ENCODE measurements at regions not wholly inside any gene's neighbourhood (a gene's known extent, or its start where the extent isn't known, plus 50 kb on each side); places are given as distances from the start of the nearest gene placed in this dataset.

GRCh38 chr12:118589162-118589561 lies 212.8 kb downstream of the SUDS3 start:
- H2AFZ ChIP-seq: no peak overlapping the region

GRCh38 chr12:118590406-118591150 lies 214.2 kb downstream of the SUDS3 start:
- H3K9me3 ChIP-seq (ENCODE audit: insufficient read depth, low read depth): no peaks in the 10 kb centered on the region
- H3F3A ChIP-seq (ENCODE audit: insufficient read depth, low read depth): no peaks in the 10 kb centered on the region
- no peak overlapping the region for H3K27ac ChIP-seq
- TF ChIP-seq EZH2 (IDR thresholded peaks at IDR 0.05; ENCODE audit: low read depth): no peak
- ChIA-PET POLR2A (ENCODE audit: unreplicated experiment) (no interaction called here), CTCF (no interaction called here)
- H3K9me2 ChIP-seq (ENCODE audit: insufficient read depth): no peaks in the 10 kb centered on the region
- no peaks in the 10 kb centered on the region for H3K36me3 ChIP-seq (ENCODE audit: low read depth)
- no peaks in the 10 kb centered on the region for H3K4me1 ChIP-seq (replicated peaks; ENCODE audit: insufficient read depth)
- H3K27me3 ChIP-seq (ENCODE audit: insufficient read depth, low read depth): peaks cover 10% of the 10 kb centered on the region
- no peak overlapping the region for H3K4me3 ChIP-seq
- no peak for DNase-seq
- H3K4me2 ChIP-seq: no peak overlapping the region
- H4K20me1 ChIP-seq (ENCODE audit: insufficient read depth): no peaks in the 10 kb centered on the region
- intact Hi-C loops (cut with micrococcal nuclease; ENCODE audit: unreplicated experiment): no loop called here
- H2AFZ ChIP-seq: no peak overlapping the region
- no peaks in the 10 kb centered on the region for H3K79me2 ChIP-seq (ENCODE audit: low read depth)
- no TSS peak for BruUV-seq (replicated peaks)

More at GRCh38 chr12:118589162-118589561, 212.8 kb downstream of the SUDS3 start:
- POLR2A ChIA-PET (ENCODE audit: unreplicated experiment): no interaction called here
- Histone ChIP-seq H3K27me3 (ENCODE audit: insufficient read depth, low read depth) (peaks cover under 1% of the 10 kb centered on the region; the same call in 1 of the 2 replicates), H3K4me1 (replicated peaks; ENCODE audit: insufficient read depth) (no peaks in the 10 kb centered on the region), H3K9me2 (ENCODE audit: insufficient read depth) (no peaks in the 10 kb centered on the region), H3K4me2 (no peak overlapping the region), H3F3A (ENCODE audit: insufficient read depth, low read depth) (no peaks in the 10 kb centered on the region), H3K27ac (no peak overlapping the region), H3K9me3 (ENCODE audit: insufficient read depth, low read depth) (no peaks in the 10 kb centered on the region), H3K36me3 (ENCODE audit: low read depth) (no peaks in the 10 kb centered on the region), H4K20me1 (ENCODE audit: insufficient read depth) (no peaks in the 10 kb centered on the region), H3K4me3 (no peak overlapping the region), H3K79me2 (ENCODE audit: low read depth) (no peaks in the 10 kb centered on the region)
- intact Hi-C loops (cut with micrococcal nuclease; ENCODE audit: unreplicated experiment): no loop called here
- no peak for TF ChIP-seq CTCF (conservative IDR thresholded peaks at IDR 0.05)
- BruUV-seq (replicated peaks): no TSS peak
- CTCF ChIA-PET: no interaction called here
- no peak for DNase-seq

- intact Hi-C loops (cut with micrococcal nuclease; ENCODE audit: unreplicated experiment): no loop called here
- Histone ChIP-seq H3K4me1 (replicated peaks; ENCODE audit: insufficient read depth) (no peaks in the 10 kb centered on the region), H3K79me2 (ENCODE audit: low read depth) (no peaks in the 10 kb centered on the region), H3K9me3 (ENCODE audit: insufficient read depth, low read depth) (no peaks in the 10 kb centered on the region), H3K36me3 (ENCODE audit: low read depth) (no peaks in the 10 kb centered on the region), H3K27me3 (ENCODE audit: insufficient read depth, low read depth) (peaks cover 22% of the 10 kb centered on the region), H3K4me3 (no peak overlapping the region), H3F3A (ENCODE audit: insufficient read depth, low read depth) (no peaks in the 10 kb centered on the region), H4K20me1 (ENCODE audit: insufficient read depth) (no peaks in the 10 kb centered on the region), H3K4me2 (no peak overlapping the region), H3K9me2 (ENCODE audit: insufficient read depth) (no peaks in the 10 kb centered on the region), H3K27ac (no peak overlapping the region), H2AFZ (no peak overlapping the region)
- CTCF ChIA-PET: no interaction called here
- no TSS peak for BruUV-seq (replicated peaks)
- DNase-seq: no peak
- TF ChIP-seq EZH2 (IDR thresholded peaks at IDR 0.05; ENCODE audit: low read depth) (no peak), CTCF (conservative IDR thresholded peaks at IDR 0.05) (no peak)
- POLR2A ChIA-PET (ENCODE audit: unreplicated experiment): no interaction called here
Measured at GRCh38 chr12:118603610-118604361, 227.4 kb downstream of the SUDS3 start.

Data from PC-9 (cell line).